Parathyroid adenoma (tissue), 2 donors: ENCODE measurements at regions not wholly inside any gene's neighbourhood (a gene's known extent, or its start where the extent isn't known, plus 50 kb on each side); places are given as distances from the start of the nearest gene placed in this dataset.

Experiments used
- H2AFZ ChIP-seq: fragments of 300-600 bp; sonication (generic); one replicate; pipeline ENCODE4 v1.7.0; 2017; ENCODE audit warnings: antibody characterized with exemption, mild to moderate bottlenecking
- H3K27ac ChIP-seq: fragments of 300-600 bp; sonication (generic); one replicate; pipeline ENCODE4 v1.7.0; 2017
- H3K27me3 ChIP-seq: fragments of 300-600 bp; sonication (generic); one replicate; pipeline ENCODE4 v1.7.0; 2017; ENCODE audit warnings: low read length; ENCODE audit not compliant: control insufficient read depth, insufficient read depth
- H3K36me3 ChIP-seq: fragments of 300-600 bp; sonication (generic); one replicate; pipeline ENCODE4 v1.7.0; 2017; ENCODE audit warnings: low read length; ENCODE audit not compliant: control insufficient read depth, insufficient read depth
- H3K4me1 ChIP-seq: fragments of 300-600 bp; sonication (generic); one replicate; pipeline ENCODE4 v1.7.0; 2017; ENCODE audit warnings: control low read depth
- H3K4me2 ChIP-seq: fragments of 300-600 bp; sonication (generic); one replicate; pipeline ENCODE4 v1.7.0; 2017; ENCODE audit warnings: low read length
- H3K4me3 ChIP-seq: fragments of 300-600 bp; sonication (generic); one replicate; pipeline ENCODE4 v1.7.0; 2017; ENCODE audit warnings: low read depth, low read length
- H3K79me2 ChIP-seq: fragments of 300-600 bp; sonication (generic); one replicate; pipeline ENCODE4 v1.7.0; 2017; ENCODE audit warnings: control low read depth
- H3K9ac ChIP-seq: fragments of 300-600 bp; sonication (generic); one replicate; pipeline ENCODE4 v1.7.0; 2017; ENCODE audit warnings: mild to moderate bottlenecking
- H3K9me3 ChIP-seq: fragments of 300-600 bp; sonication (generic); one replicate; pipeline ENCODE4 v1.7.0; 2017; ENCODE audit warnings: low read length; ENCODE audit not compliant: control insufficient read depth
- CTCF ChIP-seq: fragments of 300-600 bp; sonication (generic); IDR thresholded peaks from one replicate; pipeline ENCODE4 v1.7.0; 2017; ENCODE audit warnings: antibody characterized with exemption, mild to moderate bottlenecking
- donor health status: primary hyperparathyroidism.

GRCh38 chr5:129399069-129399468 lies 61.0 kb upstream of the ADAMTS19 start:
- H3K27ac ChIP-seq = no peak overlapping the region
- H3K4me2 ChIP-seq = no peak overlapping the region
- no peaks in the 10 kb centered on the region for H3K9me3 ChIP-seq
- no peak overlapping the region for H3K9ac ChIP-seq
- no peak for TF ChIP-seq CTCF
- H3K4me1 ChIP-seq = no peaks in the 10 kb centered on the region
- no peaks in the 10 kb centered on the region for H3K79me2 ChIP-seq
- no peaks in the 10 kb centered on the region for H3K27me3 ChIP-seq
- no peaks in the 10 kb centered on the region for H3K36me3 ChIP-seq
- no peak overlapping the region for H2AFZ ChIP-seq
- no peak overlapping the region for H3K4me3 ChIP-seq

- TF ChIP-seq CTCF = no peak
- no peaks in the 10 kb centered on the region for H3K27me3 ChIP-seq
Measured at GRCh38 chr5:129400395-129400983, 59.6 kb upstream of the ADAMTS19 start.

GRCh38 chr5:129405222-129405621 lies 54.9 kb upstream of the ADAMTS19 start:
- TF ChIP-seq CTCF = no peak
- no peaks in the 10 kb centered on the region for H3K9me3 ChIP-seq
- H3K9ac ChIP-seq = no peak overlapping the region
- no peak overlapping the region for H3K4me2 ChIP-seq
- H3K27ac ChIP-seq = no peak overlapping the region
- H3K4me1 ChIP-seq = no peaks in the 10 kb centered on the region
- H2AFZ ChIP-seq = no peak overlapping the region
- no peaks in the 10 kb centered on the region for H3K27me3 ChIP-seq
- no peak overlapping the region for H3K4me3 ChIP-seq
- no peaks in the 10 kb centered on the region for H3K36me3 ChIP-seq
- no peaks in the 10 kb centered on the region for H3K79me2 ChIP-seq

More at GRCh38 chr5:129400395-129400983, 59.6 kb upstream of the ADAMTS19 start:
- no peaks in the 10 kb centered on the region for H3K4me1 ChIP-seq
- H3K27ac ChIP-seq = no peak overlapping the region
- H2AFZ ChIP-seq = no peak overlapping the region
- no peak overlapping the region for H3K4me3 ChIP-seq
- no peaks in the 10 kb centered on the region for H3K36me3 ChIP-seq
- peak overlapping the region; percentile 48 for H3K4me2 ChIP-seq
- H3K9ac ChIP-seq = no peak overlapping the region
- no peaks in the 10 kb centered on the region for H3K9me3 ChIP-seq
- H3K79me2 ChIP-seq = no peaks in the 10 kb centered on the region

GRCh38 chr5:129406440-129406839 lies 53.7 kb upstream of the ADAMTS19 start:
- no peaks in the 10 kb centered on the region for H3K36me3 ChIP-seq
- no peak overlapping the region for H3K4me3 ChIP-seq
- H3K27ac ChIP-seq = no peak overlapping the region
- H2AFZ ChIP-seq = no peak overlapping the region
- no peak for TF ChIP-seq CTCF
- H3K9me3 ChIP-seq = no peaks in the 10 kb centered on the region
- H3K4me1 ChIP-seq = no peaks in the 10 kb centered on the region
- H3K79me2 ChIP-seq = no peaks in the 10 kb centered on the region
- H3K9ac ChIP-seq = no peak overlapping the region
- H3K4me2 ChIP-seq = no peak overlapping the region
- H3K27me3 ChIP-seq = no peaks in the 10 kb centered on the region
